OCI-LY7 (cell line): ENCODE measurements at regions not wholly inside any gene's neighbourhood (a gene's known extent, or its start where the extent isn't known, plus 50 kb on each side); places are given as distances from the start of the nearest gene placed in this dataset.

Source experiments
- EZH2phosphoT487 ChIP-seq: fragments of 200-600 bp; sonication (generic); IDR thresholded peaks from 2 replicates; pipeline ENCODE4 v1.6.1; 2018; ENCODE audit warnings: low read depth, borderline replicate concordance, mild to moderate bottlenecking, mixed run types, antibody characterized with exemption, low read length, moderate library complexity, mixed read lengths
- TF ChIP-seq, protein P1 (sequence below): fragments of 200-600 bp; sonication (generic); conservative IDR thresholded peaks from 2 replicates; pipeline ENCODE4 v1.5.1; 2014; ENCODE audit warnings: mild to moderate bottlenecking, antibody characterized with exemption, low read length, moderate library complexity, mixed read lengths

- TF ChIP-seq EZH2phosphoT487: no peak
- TF ChIP-seq, protein P1, sequence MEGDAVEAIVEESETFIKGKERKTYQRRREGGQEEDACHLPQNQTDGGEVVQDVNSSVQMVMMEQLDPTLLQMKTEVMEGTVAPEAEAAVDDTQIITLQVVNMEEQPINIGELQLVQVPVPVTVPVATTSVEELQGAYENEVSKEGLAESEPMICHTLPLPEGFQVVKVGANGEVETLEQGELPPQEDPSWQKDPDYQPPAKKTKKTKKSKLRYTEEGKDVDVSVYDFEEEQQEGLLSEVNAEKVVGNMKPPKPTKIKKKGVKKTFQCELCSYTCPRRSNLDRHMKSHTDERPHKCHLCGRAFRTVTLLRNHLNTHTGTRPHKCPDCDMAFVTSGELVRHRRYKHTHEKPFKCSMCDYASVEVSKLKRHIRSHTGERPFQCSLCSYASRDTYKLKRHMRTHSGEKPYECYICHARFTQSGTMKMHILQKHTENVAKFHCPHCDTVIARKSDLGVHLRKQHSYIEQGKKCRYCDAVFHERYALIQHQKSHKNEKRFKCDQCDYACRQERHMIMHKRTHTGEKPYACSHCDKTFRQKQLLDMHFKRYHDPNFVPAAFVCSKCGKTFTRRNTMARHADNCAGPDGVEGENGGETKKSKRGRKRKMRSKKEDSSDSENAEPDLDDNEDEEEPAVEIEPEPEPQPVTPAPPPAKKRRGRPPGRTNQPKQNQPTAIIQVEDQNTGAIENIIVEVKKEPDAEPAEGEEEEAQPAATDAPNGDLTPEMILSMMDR: no peak
These were observed 148.3 kb upstream of the GPR26 start for GRCh38 chr10:123517901-123518300.
